NB4 (cell line): ENCODE measurements at regions not wholly inside any gene's neighbourhood (a gene's known extent, or its start where the extent isn't known, plus 50 kb on each side); places are given as distances from the start of the nearest gene placed in this dataset.

Experiments used
- CTCF ChIP-seq: IDR thresholded peaks from one replicate; pipeline ENCODE4 v1.5.1; 2012; ENCODE audit warnings: low read depth, low read length
- MAX ChIP-seq: IDR thresholded peaks from 2 replicates; pipeline ENCODE4 v1.6.1; 2011; ENCODE audit warnings: low read depth, low read length
- MYC ChIP-seq: IDR thresholded peaks from 2 replicates; pipeline ENCODE4 v1.6.1; 2011; ENCODE audit warnings: low read depth, low read length
- POLR2A ChIP-seq: IDR thresholded peaks from 2 replicates; pipeline ENCODE4 v1.6.1; 2011; ENCODE audit warnings: mild to moderate bottlenecking; ENCODE audit not compliant: insufficient read length; ENCODE audit errors: extremely low read depth

GRCh38 chr12:19572920-19573558, 133.7 kb downstream of the AEBP2 start:
- TF ChIP-seq MAX (peak; percentile 92), CTCF (peak; percentile 97), POLR2A (no peak), MYC (peak; percentile 96)
